Kidney glomerular epithelial cell (primary cell): ENCODE measurements at regions not wholly inside any gene's neighbourhood (a gene's known extent, or its start where the extent isn't known, plus 50 kb on each side); places are given as distances from the start of the nearest gene placed in this dataset.
"Not testable (repeated sequence)": the region's sequence is repeated elsewhere in the genome, so short reads cannot be mapped to it uniquely, and the experiment has no call there.

Experiments
- DNase-seq: peaks from one replicate; lab custom pipeline; 2025; lab: John Stamatoyannopoulos, UW

- DNase-seq = no peak
Observed at GRCh38 chr9:90979639-90980038, 178.0 kb downstream of the SYK start.

DNA sequence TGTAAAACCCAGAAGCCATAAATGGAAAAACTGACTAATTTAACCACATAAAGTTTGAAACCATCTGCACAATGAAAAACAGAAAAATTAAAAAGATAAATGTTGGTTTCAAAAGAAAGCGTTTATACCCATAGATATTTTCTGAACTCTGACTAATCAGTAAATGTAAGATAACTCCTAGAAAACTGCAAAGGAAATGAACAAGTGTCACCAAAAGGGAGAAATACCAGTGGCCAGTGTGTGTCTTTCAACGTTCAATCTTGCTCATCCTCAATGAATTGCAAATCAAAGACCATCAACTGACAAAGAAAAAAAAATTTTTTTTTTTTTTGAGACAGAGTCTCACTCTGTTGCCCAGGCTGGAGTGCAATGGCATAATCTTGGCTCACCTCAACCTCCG is 180.1 kb downstream of the SYK start:
- no peak for DNase-seq

- DNase-seq = no peak
Observed at GRCh38 chr9:90983394-90983793, 181.8 kb downstream of the SYK start.

DNA sequence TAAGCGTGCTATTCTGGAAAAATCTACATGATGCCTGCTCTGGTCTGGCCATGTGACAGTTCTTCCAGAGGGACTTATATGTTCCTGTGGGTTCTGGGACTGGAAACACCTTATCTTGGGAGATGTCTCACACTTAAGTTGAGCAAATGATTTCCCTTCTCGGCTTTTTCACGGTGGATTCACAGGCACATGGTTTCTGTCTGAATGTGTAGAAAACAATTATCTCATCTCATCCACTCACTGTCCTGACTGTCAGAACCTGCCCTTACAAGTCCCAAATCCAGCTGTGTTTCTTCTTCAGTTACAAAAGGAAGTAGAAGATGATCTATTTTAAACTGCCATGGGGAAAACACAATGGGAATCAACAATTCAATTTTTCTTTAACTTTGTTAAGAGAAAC is 184.0 kb downstream of the SYK start:
- DNase-seq = no peak

DNA sequence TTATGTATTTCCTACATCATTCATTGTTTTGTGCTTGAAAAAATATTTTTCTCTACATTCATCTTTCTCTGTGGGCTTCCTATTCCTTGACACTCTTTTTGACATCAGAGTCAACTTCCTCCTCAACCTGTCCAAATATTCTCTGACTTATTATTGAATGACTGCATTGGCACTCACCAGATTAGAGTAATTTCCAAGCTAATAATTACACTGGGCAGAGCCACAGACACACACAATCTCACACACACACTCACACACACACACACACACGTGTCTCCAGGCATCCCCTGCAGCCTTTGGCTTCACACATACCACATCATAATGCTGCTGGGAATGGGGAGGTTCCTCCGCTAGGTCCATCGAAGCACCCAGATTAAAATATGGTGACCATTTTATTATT is 184.5 kb downstream of the SYK start:
- no peak for DNase-seq

DNA sequence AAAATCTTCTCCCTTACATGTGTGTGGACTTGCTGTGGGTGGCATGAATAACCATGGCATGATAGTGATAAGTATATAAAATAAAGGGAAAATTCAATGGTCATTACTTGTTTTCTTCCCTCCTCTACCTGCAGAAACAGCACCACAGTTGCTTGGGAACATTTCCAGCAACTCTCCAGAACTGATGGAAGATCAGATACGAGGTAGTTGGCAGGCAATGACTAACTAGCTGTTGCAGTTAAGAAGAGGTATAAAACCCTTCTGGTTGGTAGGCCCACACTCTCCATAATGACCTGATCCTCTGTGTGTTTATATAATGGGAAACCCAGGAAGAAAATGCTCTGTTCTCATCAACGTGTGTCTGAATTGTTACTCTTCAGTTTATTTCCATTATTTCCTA is 185.9 kb downstream of the SYK start:
- no peak for DNase-seq

- no peak for DNase-seq
Observed at GRCh38 chr9:90988318-90988717, 186.7 kb downstream of the SYK start.

DNA sequence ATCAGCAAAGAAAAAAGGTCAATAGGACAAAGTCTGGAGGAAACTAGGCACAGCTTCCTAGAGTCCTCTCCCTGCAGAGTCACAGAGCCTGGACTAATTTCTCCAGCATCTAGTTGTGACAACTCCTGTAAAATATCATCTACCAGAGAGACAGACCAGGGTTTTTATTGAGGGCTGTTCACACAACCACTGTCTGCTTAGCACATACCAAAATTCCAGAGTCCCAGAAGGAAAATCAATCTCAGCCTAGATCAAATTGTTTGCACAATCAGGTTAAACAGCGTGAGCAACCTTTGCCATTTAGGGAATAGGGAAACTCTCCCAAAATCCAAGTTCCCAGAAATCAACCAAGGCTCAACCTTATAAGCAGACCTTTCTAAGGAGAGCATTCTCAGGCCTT is 190.3 kb downstream of the SYK start:
- peak; percentile 23 for DNase-seq

- no peak for DNase-seq
Observed at GRCh38 chr9:90995516-90995915, 193.9 kb downstream of the SYK start.

DNA sequence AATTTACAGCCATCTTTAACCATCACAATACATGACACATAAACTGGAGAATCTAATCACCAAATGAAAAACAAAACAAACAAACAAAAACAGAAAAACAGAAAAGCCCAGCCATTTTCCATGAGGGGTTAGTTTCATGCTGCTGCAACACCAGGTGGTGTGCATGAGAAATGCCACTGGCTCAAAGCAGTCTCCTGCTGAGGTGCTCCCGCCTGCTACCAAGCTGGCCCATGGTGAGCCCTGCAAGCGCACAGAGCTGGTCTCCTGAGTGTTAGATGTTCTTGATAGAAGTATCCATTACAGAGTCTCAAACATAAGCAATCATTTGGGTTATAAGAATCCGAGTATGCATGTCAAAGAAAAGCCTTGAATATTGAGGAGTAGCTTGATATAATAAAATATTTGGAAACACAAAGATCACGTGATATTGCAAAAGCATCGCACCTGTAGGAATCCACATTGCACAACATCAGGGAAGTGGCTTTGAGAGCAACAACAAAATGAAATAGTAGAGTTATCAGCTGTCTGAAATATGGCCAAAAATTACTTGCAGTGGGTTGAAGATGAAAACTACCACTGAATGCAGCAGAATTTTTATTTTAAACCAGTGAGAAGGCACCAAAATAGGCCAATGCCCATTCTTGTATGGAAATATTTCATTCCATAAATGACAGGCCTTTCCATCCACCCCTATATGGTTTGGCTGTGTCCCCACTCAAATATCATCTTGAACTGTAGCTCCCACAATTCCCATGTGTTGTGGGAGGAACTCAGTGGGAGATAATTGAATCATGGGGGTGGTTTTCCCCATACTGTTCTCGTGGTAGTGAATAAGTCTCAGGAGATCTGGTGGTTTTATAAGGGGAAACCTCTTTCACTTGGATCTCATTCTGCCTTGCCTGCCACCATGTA is 194.8 kb downstream of the SYK start:
- DNase-seq = no peak

- no peak for DNase-seq
Observed at GRCh38 chr9:90998573-90998972, 197.0 kb downstream of the SYK start.

DNA sequence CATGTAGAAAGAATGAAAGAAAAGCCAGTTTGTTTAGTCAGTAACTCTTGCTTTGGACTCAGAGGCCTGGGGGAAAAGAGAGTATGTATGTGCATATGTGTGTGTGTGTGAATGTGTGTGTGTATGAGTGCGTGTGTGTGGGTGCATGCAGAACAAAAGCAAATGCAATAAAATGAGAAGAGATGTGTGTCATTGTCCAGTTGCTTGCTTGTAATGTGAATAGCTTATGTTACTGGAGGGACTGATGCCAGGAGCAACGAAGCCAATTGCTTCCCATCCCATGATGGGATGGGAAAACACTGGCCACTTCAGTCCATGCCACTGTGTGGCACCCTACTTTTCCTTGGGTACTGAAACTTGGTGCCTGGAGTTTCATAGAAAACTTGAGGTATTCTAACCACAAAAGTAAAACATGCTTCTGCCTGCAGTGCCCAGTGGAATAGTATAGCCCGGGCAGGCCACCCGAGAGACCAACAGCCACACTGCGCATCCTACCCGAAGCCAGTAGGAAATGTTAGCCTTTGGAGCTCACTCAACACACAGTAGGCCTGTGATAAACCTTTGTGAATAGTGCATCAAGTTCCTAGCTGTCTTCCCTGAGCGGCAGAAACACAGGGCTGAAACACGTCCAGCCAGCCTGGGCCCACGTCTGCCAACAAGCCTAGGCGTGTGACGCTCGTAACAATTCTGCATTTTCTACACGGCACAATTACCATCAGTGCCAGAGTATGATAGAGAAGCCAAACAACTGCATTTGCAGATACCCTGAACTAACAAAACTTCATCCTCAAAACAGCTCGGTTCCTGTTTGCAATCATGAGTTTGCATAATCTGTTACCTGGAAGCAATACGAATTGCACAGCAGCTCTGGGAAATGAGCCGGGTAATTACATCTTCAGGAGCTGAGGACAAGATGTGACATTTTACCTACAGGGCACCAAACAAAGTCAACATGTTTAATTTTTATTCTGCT is 198.1 kb downstream of the SYK start:
- DNase-seq = no peak

- peak; percentile 71 for DNase-seq
Observed at GRCh38 chr9:91001146-91001611, 199.6 kb downstream of the SYK start.

DNA sequence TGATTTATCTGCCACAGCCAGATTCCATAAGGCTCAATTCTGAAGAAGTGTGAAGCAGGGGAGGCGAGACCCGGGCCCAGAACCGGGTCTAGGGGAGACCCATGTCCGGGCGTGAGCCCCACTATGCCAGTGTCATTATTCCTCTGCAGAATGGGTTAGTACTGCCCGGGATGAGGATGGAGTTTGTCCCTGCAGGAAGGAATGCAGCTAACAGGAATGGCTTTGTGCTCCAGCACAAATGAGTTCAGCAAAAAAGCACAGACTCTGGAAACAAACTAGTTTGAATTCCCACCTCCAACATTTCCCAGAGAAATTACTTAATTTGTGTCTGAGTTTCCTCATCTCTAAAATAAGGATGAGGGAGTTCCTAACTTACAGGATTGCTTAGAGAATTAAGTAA is 202.9 kb downstream of the SYK start:
- no peak for DNase-seq

- no peak for DNase-seq
Observed at GRCh38 chr9:91004992-91005391, 203.4 kb downstream of the SYK start.

DNA sequence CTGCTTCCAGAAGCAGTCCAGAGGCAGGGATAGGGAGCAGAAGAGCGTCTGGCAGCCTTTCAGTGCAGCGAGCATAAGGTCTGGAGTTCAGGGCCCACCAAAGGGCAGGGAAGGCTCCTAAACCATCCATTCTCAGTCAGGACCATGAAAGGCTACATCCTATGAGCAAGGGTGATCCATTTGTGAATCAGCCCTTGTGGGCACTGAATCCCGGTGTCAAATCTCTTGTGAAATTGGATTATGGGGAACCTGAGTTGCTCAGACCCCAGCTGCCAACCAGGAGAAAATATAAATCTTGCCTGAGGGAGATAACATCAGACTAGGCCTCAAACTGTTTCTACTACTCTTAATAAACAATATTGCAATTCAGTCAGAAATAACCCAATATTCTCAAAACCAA is 204.4 kb downstream of the SYK start:
- no peak for DNase-seq

GRCh38 chr9:91008568-91008967 is 206.9 kb downstream of the SYK start:
- no peak for DNase-seq

- no peak for DNase-seq
Observed at GRCh38 chr9:91011891-91012290, 210.3 kb downstream of the SYK start.

GRCh38 chr9:91012933-91013841 is 211.6 kb downstream of the SYK start:
- no peak for DNase-seq

GRCh38 chr9:91017245-91017644 is 215.6 kb downstream of the SYK start:
- no peak for DNase-seq

GRCh38 chr9:91019871-91020270 is 218.3 kb downstream of the SYK start:
- not testable (repeated sequence) for DNase-seq

DNA sequence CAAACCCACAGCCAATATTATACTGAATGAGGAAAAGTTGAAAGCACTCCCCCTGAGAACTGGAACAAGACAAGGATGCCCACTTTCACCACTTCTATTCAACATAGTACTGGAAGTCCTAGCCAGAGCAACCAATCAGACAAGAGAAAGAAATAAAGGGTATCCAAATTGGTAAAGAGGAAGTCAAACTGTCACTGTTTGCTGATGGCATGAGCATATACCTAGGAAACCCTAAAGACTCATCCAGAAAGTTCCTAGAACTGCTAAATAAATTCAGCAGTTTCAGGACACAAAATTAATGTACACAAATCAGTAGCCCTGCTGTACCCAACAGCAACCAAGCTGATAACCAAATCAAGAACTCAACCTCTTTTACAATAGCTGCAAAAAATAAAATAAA is 220.0 kb downstream of the SYK start:
- not testable (repeated sequence) for DNase-seq
